HepG2 (cell line): ENCODE measurements at regions not wholly inside any gene's neighbourhood (a gene's known extent, or its start where the extent isn't known, plus 50 kb on each side); places are given as distances from the start of the nearest gene placed in this dataset.

Experiments used
- ATAC-seq: fragments of 200-7000 bp; cut with Tn5 transposase; 3 replicates; pipeline ENCODE4 v1.9.1; 2020; ENCODE audit warnings: mild to moderate bottlenecking, moderate library complexity
- BruUV-seq: library from RNA; stranded (reverse); fragments of 400-500 nt; replicated peaks from 2 replicates; lab custom pipeline; 2021; lab: Mats Ljungman, UMichigan
- CTCF ChIA-PET: fragments of 300-600 bp; formaldehyde crosslinking; extraction: SDS; loops from one replicate; lab custom pipeline; 2021; ENCODE audit warnings: low total read pairs, inconsistent platforms, low intra/inter-chr PET ratio; lab: Yijun Ruan, JAX
- POLR2A ChIA-PET: fragments of 350-600 bp; sonication (Branson Sonifier 250); formaldehyde crosslinking; loops from one replicate; lab custom pipeline; 2020; ENCODE audit warnings: antibody characterized with exemption, inconsistent platforms; lab: Yijun Ruan, JAX
- DNase-seq: peaks from one replicate; pipeline ENCODE4 v3.0.0-alpha.2; 2015; ENCODE audit warnings: low spot score
- FAIRE-seq: peaks from 3 replicates; lab custom pipeline; 2011; peaks lifted over from hg19 to GRCh38; lab: Jason Lieb, UNC
- H2AFZ ChIP-seq: one replicate; pipeline ENCODE4 v1.6.1; 2011; ENCODE audit warnings: low read length, inconsistent platforms
- H3K27ac ChIP-seq: fragments of 300-600 bp; 3 replicates; pipeline ENCODE4 v1.8.0; 2011; ENCODE audit warnings: mixed run types, mild to moderate bottlenecking, mixed read lengths, low read length, inconsistent platforms; ENCODE audit not compliant: insufficient read depth; ENCODE audit errors: extremely low read length
- H3K27me3 ChIP-seq, 2 experiments: fragments of 200-600 bp in 1 of 2; 2 replicates in 1 of 2; 3 replicates in 1 of 2; pipeline versions ENCODE4 v1.6.0 to v1.8.0; 2011; ENCODE audit warnings: low read length in 2 of 2, mild to moderate bottlenecking in 2 of 2, moderate library complexity in 2 of 2, inconsistent platforms in 1 of 2; ENCODE audit not compliant: insufficient read depth in 2 of 2, control insufficient read depth in 1 of 2
- H3K36me3 ChIP-seq, 2 experiments: fragments of 200-600 bp in 1 of 2; replicated peaks in 1 of 2; 2 replicates in 1 of 2; 3 replicates in 1 of 2; pipeline versions ENCODE4 v1.5.1 to v1.8.0; 2011; ENCODE audit warnings: low read length in 2 of 2, inconsistent platforms in 1 of 2; ENCODE audit not compliant: insufficient read depth in 2 of 2, control insufficient read depth in 1 of 2
- H3K4me1 ChIP-seq: 2 replicates; pipeline ENCODE4 v1.5.1; 2012; ENCODE audit warnings: low read length, inconsistent platforms; ENCODE audit not compliant: insufficient read depth
- H3K4me2 ChIP-seq: 2 replicates; pipeline ENCODE4 v1.6.0; 2011; ENCODE audit warnings: low read depth, low read length, inconsistent platforms
- H3K4me3 ChIP-seq, 3 experiments: fragments of 200-600 bp in 1 of 3; sonication (generic), shearing (Covaris generic) in 1 of 3; replicated peaks in 1 of 3; 2 replicates each; pipeline ENCODE4 v1.5.1; 2011 to 2016; ENCODE audit warnings: low read length in 3 of 3, inconsistent platforms in 2 of 3, low read depth in 2 of 3, mild to moderate bottlenecking in 2 of 3, control low read depth in 1 of 3, mixed read lengths in 1 of 3; ENCODE audit not compliant: insufficient read depth in 1 of 3
- H3K79me2 ChIP-seq: one replicate; pipeline ENCODE4 v1.6.1; 2011; ENCODE audit warnings: low read length, inconsistent platforms; ENCODE audit not compliant: insufficient read depth
- H3K9ac ChIP-seq: 2 replicates; pipeline ENCODE4 v1.6.0; 2011; ENCODE audit warnings: mild to moderate bottlenecking, low read depth, low read length, inconsistent platforms; ENCODE audit not compliant: insufficient read depth
- H3K9me3 ChIP-seq: 2 replicates; pipeline ENCODE4 v1.5.1; 2012; ENCODE audit warnings: mild to moderate bottlenecking, low read length
- H4K20me1 ChIP-seq: 2 replicates; pipeline ENCODE4 v1.6.0; 2011; ENCODE audit warnings: inconsistent platforms, mild to moderate bottlenecking, low read length, moderate library complexity; ENCODE audit not compliant: insufficient read depth
- BCL6 ChIP-seq: IDR thresholded peaks from 2 replicates; pipeline ENCODE4 v1.6.1; 2016; ENCODE audit warnings: missing genetic modification reagents, missing compliant biosample characterization
- FOXC1 ChIP-seq: sonication (generic); formaldehyde crosslinking; IDR thresholded peaks from 2 replicates; pipeline ENCODE4 v1.8.0; 2022; ENCODE audit warnings: mild to moderate bottlenecking, missing genetic modification reagents, borderline replicate concordance
- NCOR1 ChIP-seq: fragments of 200-600 bp; sonication (generic); IDR thresholded peaks from 2 replicates; pipeline ENCODE4 v1.7.0; 2017; ENCODE audit warnings: antibody characterized with exemption, low read length, borderline replicate concordance
- NFE2 ChIP-seq: sonication (generic); formaldehyde crosslinking; IDR thresholded peaks from 2 replicates; pipeline ENCODE4 v1.4.0; 2020; ENCODE audit warnings: missing genetic modification reagents
- PAX8 ChIP-seq: sonication (generic); formaldehyde crosslinking; IDR thresholded peaks from 2 replicates; pipeline ENCODE4 v1.8.0; 2022; ENCODE audit warnings: mild to moderate bottlenecking, missing genetic modification reagents, borderline replicate concordance
- SYNCRIP ChIP-seq: fragments of 200-400 bp; formaldehyde crosslinking; IDR thresholded peaks from 2 replicates; pipeline ENCODE4 v1.6.1; 2018; ENCODE audit warnings: mild to moderate bottlenecking, low read depth, low read length; ENCODE audit not compliant: insufficient read depth
- TCF12 ChIP-seq, 2 experiments: fragments of 450-650 bp in 1 of 2; sonication (generic) in 1 of 2; formaldehyde crosslinking in 1 of 2; IDR thresholded peaks; 2 replicates each; pipeline versions ENCODE4 v1.6.1 to v1.8.0; 2017 to 2022; ENCODE audit warnings: antibody characterized with exemption in 1 of 2, mild to moderate bottlenecking in 1 of 2, missing genetic modification reagents in 1 of 2, moderate library complexity in 1 of 2
- TRIM24 ChIP-seq: sonication (generic); formaldehyde crosslinking; IDR thresholded peaks from 2 replicates; pipeline ENCODE4 v1.8.0; 2022; ENCODE audit warnings: mild to moderate bottlenecking, missing genetic modification reagents
- ZBTB2 ChIP-seq: sonication (generic); formaldehyde crosslinking; IDR thresholded peaks from 2 replicates; pipeline ENCODE4 v1.8.0; 2022; ENCODE audit warnings: low read depth, missing genetic modification reagents
- ZNF619 ChIP-seq: sonication (generic); formaldehyde crosslinking; IDR thresholded peaks from 2 replicates; pipeline ENCODE4 v1.4.0; 2020; ENCODE audit warnings: mild to moderate bottlenecking, missing genetic modification reagents
- WGBS: methylation state at CpG from one replicate; pipeline ENCODE4 v1.1.6; 2017; ENCODE audit warnings: low lambda C conversion rate; 5-methylcytosine and 5-hydroxymethylcytosine counted together
- in situ Hi-C: cut with HindIII; loops from 2 replicates; pipeline ENCODE4 v1.10.0; 2017; ENCODE audit warnings: low pct_unique_long_range_greater_than_20kb; ENCODE audit not compliant: extremely low pct_ligation_motif_present
- intact Hi-C: fragments of 100-400 bp; cut with micrococcal nuclease; formaldehyde crosslinking; loops from one replicate; pipeline ENCODE4 v1.10.0; 2022; ENCODE audit not compliant: unreplicated experiment

- TF ChIP-seq NCOR1 (no peak), FOXC1 (CRISPR knock-in tag) (no peak), ZNF619 (CRISPR knock-in tag) (no peak), NFE2 (CRISPR knock-in tag) (no peak), SYNCRIP (no peak), TCF12 (IDR thresholded peaks at IDR 0.05) (no peak), TCF12 (CRISPR knock-in tag; IDR thresholded peaks at IDR 0.05) (no peak), BCL6 (CRISPR knock-in tag) (no peak), PAX8 (CRISPR knock-in tag) (no peak), ZBTB2 (CRISPR knock-in tag) (no peak), TRIM24 (no peak)
- FAIRE-seq (no peak), DNase-seq (no peak), ATAC-seq (no peak)
- WGBS, result 77% methylated on average over 7 of the region's 7 CpGs
- ChIA-PET POLR2A (no interaction called here), CTCF (no interaction called here)
- no peaks in the 10 kb centered on the region for H4K20me1 ChIP-seq
- no peak overlapping the region for H2AFZ ChIP-seq
- H3K9me3 ChIP-seq, result no peaks in the 10 kb centered on the region
- in situ Hi-C loops, result no loop called here
- intact Hi-C loops, result no loop called here
- no peaks in the 10 kb centered on the region for H3K27me3 ChIP-seq
- no peak overlapping the region for H3K4me2 ChIP-seq
- H3K79me2 ChIP-seq, result no peaks in the 10 kb centered on the region
- H3K9ac ChIP-seq, result no peak overlapping the region
- H3K36me3 ChIP-seq, result peaks cover 4 to 6% of the 10 kb centered on the region in 2 experiments; a peak in 1 of 5 replicates
- H3K4me3 ChIP-seq, result no peak overlapping the region
- no peaks in the 10 kb centered on the region for H3K4me1 ChIP-seq
- BruUV-seq, result no TSS peak
- H3K27ac ChIP-seq, result no peak overlapping the region
These were observed 60.7 kb downstream of the RRM2 start for GRCh38 chr2:10183146-10183675.
